ENCODE measurements at regions not wholly inside any gene's neighbourhood (a gene's known extent, or its start where the extent isn't known, plus 50 kb on each side); places are given as distances from the start of the nearest gene placed in this dataset.

DNA sequence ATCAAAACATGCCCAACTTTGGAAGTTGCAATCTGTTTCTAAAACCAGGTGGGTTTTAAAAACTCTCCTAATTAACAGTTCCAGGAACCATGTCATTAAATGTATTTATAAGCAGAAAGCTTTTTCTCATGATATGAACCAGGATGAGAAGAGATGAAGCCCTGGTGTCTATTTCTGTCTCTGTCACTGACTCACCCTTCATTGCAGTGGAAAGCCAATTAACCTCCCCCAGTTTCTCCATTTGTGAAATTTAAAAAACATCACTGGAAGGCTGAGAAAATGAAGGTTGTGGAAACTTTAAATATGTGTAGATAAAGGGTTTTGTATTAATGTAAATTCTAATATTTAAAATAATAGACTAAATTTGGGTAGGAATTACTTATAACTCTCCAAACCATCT, 1088.0 kb downstream of the SORCS1 start:
- TF ChIP-seq, protein P1, sequence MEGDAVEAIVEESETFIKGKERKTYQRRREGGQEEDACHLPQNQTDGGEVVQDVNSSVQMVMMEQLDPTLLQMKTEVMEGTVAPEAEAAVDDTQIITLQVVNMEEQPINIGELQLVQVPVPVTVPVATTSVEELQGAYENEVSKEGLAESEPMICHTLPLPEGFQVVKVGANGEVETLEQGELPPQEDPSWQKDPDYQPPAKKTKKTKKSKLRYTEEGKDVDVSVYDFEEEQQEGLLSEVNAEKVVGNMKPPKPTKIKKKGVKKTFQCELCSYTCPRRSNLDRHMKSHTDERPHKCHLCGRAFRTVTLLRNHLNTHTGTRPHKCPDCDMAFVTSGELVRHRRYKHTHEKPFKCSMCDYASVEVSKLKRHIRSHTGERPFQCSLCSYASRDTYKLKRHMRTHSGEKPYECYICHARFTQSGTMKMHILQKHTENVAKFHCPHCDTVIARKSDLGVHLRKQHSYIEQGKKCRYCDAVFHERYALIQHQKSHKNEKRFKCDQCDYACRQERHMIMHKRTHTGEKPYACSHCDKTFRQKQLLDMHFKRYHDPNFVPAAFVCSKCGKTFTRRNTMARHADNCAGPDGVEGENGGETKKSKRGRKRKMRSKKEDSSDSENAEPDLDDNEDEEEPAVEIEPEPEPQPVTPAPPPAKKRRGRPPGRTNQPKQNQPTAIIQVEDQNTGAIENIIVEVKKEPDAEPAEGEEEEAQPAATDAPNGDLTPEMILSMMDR (IDR thresholded peaks at IDR 0.05; ENCODE audit: low read length): no peak
- no peak for TF ChIP-seq EZH2 (optimal IDR thresholded peaks at IDR 0.05; ENCODE audit: low read depth, low read length)

Measured in MM.1S (cell line).